Fibroblast of skin of scalp (primary cell): ENCODE measurements at regions not wholly inside any gene's neighbourhood (a gene's known extent, or its start where the extent isn't known, plus 50 kb on each side); places are given as distances from the start of the nearest gene placed in this dataset.
"Not testable (repeated sequence)": the region's sequence is repeated elsewhere in the genome, so short reads cannot be mapped to it uniquely, and the experiment has no call there.

Experiments
- DNase-seq: peaks from one replicate; pipeline ENCODE4 v3.0.0-alpha.2; 2013

DNA sequence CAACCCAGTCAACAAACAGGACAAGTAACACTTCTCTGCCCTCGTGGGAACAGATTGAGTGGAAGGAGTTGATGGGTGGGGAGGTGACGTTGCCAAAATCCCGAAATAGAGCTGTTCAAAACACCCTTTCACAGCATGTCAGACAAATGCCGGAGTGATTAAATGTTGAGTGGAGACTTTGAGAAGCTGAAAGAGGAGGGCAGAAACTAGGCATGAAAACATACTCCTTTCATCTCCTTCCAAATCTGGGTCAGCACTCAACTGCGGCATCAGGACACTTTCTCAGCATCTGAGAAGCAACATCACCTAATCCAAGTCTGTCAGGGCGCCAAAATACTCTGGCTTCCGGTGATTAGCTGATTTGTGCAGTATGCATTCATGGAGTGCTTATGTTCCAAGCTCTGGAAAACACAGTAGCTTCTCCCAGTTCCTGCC, 51.5 kb upstream of the MRI1 start:
- no peak for DNase-seq

DNA sequence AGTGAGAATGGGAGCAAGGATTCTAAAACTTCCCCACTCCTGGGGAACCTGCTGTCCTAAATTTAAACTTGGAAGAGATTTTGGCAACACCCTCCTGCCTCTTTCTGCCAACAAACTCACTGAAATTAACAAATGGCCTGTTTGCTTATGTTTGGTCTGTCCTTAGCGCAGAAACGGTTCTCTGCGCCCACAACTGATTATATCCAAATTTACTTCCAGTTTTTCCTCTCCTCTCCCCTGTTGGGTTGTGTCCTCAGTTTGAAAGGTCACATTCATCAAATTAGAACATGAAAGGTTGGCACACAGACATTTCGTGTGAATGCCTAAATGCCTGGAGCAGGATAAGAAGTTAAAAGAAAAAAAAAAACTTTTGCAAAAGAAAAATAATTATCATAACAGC, 56.4 kb upstream of the MRI1 start:
- DNase-seq, result no peak

DNA sequence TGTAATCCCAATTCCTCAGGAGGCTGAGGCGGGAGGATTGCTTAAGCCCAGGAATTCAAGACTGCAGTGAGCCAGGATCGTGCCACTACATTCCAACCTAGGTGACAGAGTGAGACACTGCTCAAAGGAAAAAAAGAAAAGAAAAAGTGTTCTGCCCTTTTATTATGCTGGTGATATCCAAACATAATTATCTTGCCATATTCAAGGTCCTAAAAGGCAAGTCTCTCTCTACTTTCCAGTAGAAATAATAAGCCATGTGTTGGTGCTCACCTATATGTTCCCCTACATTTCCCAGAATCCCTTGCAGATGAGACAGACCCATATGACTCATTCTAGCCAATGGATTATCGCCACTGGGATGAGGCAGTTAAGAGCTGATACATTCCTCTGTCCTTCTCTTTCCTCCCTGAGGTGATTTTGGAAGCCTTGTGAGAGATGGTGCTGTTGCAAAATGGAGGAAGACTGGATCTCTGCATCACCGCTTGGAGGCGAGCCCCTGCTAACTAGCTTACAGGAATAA, 58.3 kb upstream of the MRI1 start:
- no peak for DNase-seq

DNA sequence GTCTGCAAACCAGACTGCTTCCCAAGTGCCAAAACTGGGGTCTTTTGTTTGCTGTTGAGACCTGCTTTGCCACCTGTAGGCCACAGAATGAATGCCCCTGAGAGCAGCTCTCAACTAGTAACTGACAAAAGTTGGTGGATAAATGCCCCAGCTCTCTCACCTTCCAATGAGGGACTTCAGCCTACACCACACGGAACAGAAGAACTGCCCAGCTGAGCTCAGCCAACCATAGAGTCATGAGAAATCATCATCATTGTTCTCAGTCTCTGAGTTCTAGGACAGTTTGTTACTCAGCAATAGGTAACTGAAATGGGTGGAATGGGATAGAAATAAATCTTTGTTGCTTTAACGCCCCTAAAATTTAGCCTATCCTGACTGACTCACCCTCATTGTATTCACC, 59.1 kb upstream of the MRI1 start:
- no peak for DNase-seq

DNA sequence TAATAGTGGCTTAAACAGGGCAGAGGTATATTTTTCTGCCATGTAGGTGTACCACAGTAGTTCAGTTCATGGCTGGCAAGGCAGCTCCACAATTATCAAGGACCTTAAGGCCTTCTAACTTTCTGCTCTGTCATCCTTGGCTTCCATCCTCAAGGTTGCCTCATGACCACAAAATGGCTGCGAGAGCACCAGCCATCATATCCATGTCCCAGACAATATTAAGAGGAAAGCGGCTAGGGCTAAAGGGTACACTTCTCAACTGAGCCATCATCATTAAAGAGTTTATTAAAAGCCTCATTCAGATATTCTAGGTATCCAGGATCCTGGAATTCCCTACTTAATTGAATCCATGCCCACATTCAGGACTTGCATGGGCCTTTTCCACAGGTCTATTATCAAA, 62.7 kb upstream of the MRI1 start:
- no peak for DNase-seq

DNA sequence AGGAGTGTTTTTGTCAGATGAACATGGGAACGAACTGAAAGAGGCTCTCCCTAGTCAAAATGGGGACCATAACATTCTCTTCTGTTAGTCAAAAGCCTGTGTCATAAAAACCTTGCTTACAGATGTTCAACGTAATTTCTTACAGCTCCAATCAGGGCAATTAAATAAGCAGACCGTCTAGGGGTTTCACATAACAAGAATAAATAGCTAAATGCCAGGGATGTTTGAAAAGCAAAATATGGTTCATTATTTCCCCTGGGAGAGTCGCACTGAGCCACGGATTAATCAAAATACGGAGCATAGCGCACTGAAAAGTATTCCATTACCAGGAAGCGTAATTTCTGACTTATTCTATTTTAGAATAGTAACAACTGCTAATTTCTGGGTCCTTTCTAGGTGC, 63.7 kb upstream of the MRI1 start:
- DNase-seq, result no peak

DNA sequence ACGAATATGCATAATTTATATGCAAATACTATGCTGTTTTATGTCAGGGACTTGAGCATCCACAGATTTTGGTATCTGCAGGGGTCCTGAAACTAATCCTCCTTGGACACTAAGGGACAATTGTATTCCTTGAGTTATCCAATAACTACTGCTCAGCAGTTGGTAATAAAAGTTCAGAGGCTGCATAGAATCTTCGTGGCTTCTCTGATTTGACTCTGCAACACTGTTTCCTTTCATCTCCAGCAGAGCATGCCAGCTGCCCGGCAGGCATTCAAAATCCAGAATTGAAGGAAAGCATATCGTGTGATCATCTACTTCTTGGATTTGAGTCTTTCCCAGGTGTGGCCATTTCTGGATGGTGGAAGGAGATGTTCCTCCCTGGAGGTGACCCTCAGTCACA, 64.5 kb upstream of the MRI1 start:
- no peak for DNase-seq

DNA sequence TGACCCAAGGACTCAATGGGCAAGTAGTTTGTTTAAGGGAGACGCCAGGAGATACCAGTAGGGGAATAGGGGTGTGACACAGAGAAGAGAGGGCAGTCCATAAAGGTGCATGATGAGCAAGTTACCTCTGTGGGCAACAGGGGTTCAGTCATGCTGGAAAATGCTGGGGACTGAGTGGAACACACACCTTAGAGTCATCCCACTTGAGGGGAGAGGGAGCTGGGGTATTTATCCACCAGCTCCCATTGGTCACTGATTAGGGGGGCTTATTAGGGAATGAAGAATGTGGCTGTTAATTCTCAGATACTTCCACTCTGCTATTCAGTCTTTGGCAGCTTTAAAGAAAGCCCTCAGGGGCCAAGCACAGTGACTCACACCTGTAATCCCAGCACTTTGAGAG, 67.5 kb upstream of the MRI1 start:
- no peak for DNase-seq

DNA sequence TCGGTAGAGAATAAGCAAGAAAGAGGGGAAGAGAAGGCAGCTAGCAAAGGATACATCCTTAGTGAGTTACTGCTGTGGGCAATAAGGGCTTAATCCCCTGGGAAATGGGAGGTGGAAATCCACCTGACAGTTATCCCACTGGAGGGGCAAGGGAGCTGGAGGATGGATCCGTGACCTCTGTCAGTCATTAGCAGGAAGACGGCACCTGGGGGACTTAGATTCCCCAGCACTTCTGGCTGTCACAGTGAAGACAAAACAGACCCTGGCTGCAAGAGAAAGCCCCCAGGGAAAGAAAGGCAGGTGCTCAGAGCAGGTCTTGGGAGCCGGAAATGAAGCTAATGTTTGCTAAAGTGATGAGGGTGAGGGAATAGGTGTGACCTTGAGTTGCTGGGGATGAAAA, 70.4 kb upstream of the MRI1 start:
- DNase-seq, result no peak

DNA sequence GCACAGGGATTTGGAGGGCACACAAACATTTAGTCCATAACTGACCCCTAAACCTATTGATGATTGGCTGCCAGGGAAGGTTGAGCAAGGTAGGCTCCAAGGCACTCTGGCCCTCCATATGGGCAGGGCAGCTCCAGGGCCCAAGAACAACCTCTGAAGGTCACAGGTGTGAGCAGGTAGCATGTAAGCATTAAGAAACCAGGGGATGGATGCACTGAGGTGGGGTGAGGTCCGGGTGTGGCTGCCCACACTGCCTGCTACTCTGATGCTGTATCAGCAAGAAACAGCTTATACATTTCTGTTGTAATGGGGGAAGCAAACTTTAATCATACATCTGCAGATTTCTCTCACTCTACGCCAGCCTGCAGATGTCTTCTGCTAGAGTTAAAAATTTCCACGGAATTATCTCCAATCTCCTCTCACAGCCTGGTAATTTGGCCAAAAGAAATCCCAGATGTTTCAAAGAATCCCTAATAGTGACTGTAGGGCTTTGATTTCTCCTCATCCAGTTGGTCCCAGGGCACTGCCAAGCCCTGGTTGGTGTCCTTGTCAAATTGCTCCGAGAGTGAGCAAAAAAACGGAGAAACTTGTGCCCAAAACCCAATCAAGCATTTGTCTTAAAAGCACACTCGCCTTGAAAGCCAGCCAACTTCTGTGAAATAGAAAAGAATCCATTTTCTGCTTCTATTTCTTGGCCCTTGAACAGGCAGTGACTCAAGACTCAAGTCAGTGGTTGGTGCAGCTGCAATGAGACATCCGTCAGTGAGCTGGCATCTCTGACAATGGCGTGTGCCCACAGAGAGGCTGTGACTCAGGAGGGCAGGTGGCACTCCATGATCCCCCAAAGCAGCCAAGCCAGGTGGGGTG, 72.5 kb upstream of the MRI1 start:
- peak; percentile 26 for DNase-seq

DNA sequence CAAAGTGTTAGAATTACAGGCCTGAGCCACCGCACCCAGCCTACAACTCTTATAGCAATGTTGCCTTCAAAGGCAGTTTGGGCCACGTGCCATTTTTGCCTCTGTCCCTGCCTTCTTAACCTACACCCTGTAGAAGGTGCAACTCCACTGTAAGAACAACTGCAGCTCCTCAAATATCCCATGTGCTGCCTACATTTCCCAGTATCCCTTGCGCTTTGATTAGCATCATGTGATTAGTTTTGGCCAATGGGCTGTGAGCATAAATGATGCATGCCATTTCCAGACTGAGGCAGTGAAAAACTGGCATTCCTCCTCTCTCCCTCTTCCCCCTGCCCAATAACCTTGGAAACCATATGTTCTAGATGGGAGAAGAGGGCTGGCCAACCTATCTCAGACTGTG, 75.2 kb upstream of the MRI1 start:
- DNase-seq, result peak; percentile 23

DNA sequence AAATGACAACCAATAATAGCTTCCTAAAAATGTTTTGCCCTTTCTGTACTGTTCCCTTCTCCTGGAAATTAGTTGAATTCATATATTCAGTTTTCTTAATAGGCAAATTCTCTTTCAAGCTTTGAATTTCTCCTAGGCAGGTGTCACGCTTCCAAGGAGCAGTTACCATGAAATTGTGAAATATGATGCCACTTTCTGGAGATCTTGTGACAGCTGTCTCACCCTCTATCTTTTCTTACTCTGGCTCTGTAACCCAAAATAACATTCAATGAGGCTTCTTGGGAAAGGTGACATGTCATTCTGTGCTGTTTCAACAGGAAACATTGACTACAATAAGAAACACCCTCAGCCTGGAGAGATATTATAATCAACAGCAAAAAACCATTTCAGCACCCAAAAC, 80.3 kb upstream of the MRI1 start:
- DNase-seq, result no peak

DNA sequence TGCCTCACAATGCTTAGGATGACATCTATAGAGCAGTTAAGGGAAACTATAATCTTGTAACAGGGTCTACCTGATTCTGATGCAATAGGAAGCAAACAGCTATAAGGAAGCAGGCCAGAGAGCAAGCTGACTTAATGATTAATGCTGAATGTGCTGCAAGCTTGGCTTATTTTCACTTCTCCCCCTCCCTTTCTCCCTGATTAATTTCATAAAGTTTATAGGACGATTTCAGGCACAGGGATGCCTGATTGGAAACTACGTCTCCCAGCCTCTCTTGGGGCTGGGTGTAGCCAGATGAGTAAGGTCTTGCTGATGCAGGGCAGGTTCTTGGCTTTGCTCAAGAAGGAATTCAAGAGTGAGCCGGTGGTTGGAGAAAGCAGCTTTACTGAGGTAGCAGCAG, 82.8 kb upstream of the MRI1 start:
- peak; percentile 54 for DNase-seq

DNA sequence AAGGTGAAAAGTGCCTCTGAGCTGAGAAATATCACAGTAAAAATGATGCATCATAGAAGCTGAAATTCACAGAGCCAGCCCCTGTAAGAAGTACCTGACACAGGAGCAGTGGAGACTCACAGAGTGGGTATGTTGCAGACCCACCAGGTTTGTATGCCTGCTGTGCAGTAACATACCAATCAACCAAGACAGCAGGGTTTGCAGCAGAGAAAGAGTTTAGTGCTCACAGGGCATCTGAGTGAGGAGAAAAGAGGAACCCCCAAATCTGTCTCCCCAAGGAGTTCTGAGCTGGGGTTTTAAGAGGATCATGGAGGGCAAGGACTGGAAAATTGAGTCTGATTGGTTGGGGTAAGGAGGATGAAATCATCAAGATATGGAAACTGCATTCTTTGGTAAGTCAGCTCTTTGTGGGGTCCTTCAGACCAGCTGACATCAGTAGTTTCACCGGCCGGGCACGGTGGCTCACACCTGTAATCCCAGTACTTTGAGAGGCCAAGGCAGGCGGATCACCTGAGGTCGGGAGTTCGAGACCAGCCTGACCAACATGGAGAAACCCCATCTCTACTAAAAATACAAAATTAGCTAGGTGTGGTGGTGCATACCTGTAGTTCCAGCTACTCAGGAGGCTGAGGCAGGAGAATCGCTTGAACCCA, 83.5 kb upstream of the MRI1 start:
- not testable (repeated sequence) for DNase-seq

DNA sequence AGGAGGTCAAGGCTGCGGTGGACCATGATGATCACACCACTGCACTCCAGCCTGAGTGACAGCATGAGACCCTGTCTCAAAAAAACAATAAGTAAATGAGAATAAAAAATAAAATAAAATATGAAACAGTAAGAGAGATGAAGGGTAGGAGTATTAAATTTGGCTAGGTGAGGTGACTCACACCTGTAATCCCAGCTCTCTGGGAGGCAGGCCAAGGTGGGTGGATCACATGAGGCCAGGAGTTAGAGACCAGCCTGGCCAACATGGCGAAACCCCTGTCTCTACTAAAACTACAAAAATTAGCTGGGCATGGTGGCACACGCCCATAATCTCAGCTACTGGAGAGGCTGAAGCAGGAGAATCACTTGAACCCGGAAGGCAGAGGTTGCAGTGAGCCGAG, 87.4 kb upstream of the MRI1 start:
- DNase-seq, result not testable (repeated sequence)

DNA sequence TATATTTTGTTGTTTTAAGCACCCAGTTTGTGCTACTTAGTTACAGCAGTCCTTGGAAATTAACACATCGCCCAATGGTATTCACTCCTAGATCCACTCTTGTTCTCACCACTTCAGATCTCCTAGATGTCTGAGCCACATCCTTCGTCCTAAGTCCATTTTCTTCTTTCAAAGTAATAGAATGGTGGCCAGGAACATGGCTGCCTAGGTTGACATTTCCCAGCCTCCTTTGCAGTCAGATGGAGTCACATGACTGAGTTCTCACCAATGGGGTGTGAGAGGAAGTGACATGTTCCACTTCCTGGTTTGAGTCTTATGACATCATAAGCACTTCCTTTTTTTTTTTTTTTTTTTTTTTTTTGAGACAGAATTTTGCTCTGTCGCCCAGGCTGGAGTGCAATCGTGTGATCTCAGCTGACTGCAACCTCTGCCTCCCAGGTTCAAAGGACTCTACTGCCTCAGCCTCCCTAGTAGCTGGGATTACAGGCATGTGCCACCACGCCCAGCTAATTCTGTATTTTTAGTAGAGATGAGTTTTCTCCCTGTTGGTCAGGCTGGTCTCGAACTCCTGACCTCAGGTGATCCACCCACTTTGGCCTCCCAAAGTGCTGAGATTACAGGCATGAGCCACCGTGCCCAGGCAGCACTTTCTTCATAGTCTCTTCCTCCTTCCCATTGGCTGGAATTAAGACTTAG, 91.7 kb upstream of the MRI1 start:
- DNase-seq, result peak; percentile 20

DNA sequence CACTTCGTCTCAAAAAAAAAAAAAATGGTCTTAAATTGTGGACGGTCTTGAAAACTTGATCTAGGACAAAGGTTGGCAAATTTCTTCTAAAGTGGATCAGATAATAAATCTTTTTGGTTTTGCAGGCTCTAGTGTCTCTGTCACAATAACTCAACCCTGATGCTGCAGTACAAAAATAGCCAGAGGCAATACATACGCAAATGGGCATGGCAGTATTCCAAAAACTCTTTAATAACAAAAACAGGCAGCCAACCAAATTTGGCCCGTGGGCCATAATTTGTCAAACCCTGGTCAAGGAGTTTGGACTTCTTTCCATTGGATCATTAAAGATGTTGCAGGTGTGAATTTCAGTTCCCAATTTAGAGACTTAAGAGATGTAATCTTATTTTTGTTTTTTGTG, 93.5 kb upstream of the MRI1 start:
- no peak for DNase-seq

DNA sequence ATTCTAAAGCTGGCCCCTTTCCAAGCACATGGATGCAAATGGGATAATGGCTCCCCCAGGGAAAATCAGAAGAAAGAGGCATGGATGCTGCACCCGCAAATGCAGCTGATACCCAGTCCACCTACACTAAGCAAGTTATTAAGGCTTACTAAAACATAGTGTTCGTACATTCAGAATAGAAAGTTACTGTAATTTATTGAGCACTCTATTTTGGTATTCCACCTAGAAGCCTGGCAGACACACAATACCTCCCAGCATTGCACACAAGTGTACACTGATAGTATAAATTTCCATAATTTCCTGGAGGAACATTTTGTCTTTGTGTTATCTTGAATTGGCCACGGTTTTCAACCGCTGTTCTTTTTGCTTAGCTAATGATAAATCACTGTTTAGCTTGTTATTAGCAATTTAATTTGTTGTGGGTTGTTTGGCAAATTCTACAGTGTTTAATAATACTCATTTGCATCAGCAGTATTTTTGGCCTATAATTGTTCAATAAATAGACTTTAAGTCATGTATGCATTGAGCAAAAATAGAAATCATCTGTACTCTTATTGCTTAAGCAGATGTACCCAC, 94.5 kb upstream of the MRI1 start:
- DNase-seq, result no peak

DNA sequence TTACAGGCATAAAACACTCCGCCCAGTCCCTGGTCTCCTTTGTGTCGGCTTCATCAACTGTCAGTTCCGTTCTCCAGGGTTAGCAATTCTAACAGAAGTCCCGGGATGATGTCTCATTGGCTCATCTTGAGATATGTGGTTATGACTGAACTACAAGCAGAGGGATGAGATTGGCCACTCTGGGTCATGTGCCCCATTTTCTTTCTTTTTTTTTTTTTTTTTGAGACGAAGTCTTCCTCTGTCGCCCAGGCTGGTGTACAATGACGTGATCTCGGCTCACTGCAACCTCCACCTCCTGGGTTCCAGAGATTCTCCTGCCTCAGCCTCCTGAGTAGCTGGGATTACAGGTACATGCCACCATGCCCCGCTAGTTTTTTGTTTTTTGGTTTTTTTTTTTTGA, 95.4 kb upstream of the MRI1 start:
- DNase-seq, result no peak

DNA sequence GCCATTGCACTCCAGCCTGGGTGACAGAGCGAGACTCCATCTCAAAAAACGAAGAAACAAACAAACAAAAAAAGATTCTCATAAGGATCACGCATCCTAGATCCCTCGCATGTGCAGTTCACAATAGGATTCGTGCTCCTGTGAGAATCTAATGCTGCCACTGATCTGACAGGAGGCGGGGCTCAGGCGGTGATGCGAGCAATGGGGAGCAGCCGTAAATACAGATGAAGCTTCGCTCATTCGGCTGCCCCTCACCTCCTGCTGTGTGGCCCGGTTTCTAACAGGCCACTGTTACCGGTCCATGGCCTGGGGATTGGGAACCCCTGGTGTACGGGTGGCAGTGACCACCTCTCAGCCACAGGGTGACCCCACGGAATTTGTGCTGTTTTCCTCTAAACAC, 98.2 kb upstream of the MRI1 start:
- no peak for DNase-seq

DNA sequence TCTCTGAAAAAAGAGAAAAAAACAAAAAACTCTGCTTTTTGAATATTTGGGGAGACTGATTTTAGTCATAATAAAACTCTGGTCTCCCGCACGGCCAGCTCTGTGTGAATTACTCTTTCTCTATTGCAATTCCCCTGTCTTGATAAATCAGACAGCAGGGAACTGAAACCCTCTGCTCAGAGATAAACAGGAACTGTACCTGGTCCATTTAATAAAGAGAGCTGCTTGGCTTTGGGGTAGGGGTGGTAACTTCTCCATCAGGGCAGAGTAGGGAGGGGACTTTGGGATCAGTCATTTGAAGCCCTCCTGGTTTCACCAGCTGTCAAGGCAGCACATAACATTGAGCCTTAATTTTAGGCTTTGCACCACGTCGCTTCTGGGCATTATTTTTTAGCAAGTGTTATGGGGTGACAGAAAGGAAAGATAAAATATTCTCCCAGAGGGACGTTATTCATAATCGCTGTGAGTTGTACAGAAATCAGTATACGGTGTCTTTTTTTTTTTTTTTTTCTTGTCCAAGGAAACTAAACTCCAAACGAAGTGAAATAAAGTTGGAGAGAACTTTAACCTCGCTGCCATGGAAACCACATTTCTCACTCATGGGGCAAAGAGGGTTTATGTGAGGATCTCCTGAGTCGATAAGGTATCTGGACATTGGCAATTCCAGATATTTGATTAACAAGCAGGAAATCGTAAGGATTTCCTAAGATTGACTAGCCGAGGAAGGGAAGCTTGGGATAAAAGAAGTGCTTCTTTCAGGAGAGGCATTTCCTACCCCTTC, 99.0 kb upstream of the MRI1 start:
- DNase-seq, result no peak
